Lung (tissue), 11 donors: ENCODE measurements at regions not wholly inside any gene's neighbourhood (a gene's known extent, or its start where the extent isn't known, plus 50 kb on each side); places are given as distances from the start of the nearest gene placed in this dataset.
A peak's percentile ranks its signal among the peaks of the same experiment; 100 is the strongest.

Experiments used
- ATAC-seq: fragments of 200-7000 bp; cut with Tn5 transposase; one replicate; pipeline ENCODE4 v1.9.1; 2020; ENCODE audit warnings: moderate number of reproducible peaks; ENCODE audit not compliant: insufficient read depth, low FRiP score
- DNase-seq, 3 donors: peaks; one replicate each; pipeline ENCODE4 v3.0.0-alpha.2; 2013 to 2017
- H3K27ac ChIP-seq, 2 donors: one replicate each; pipeline ENCODE4 v1.5.1; 2013; ENCODE audit warnings: mild to moderate bottlenecking in 2 of 2, moderate library complexity in 2 of 2, control low read depth in 1 of 2, inconsistent platforms in 1 of 2, low read depth in 1 of 2, low read length in 1 of 2
- H3K27me3 ChIP-seq, 3 donors: one replicate each; pipeline ENCODE4 v1.5.1; 2013; ENCODE audit warnings: low read length in 2 of 3; ENCODE audit not compliant: control insufficient read depth in 3 of 3, insufficient read depth in 3 of 3
- H3K36me3 ChIP-seq, 4 donors: one replicate each; pipeline ENCODE4 v1.5.1; 2013; ENCODE audit warnings: low read length in 4 of 4, mild to moderate bottlenecking in 1 of 4, moderate library complexity in 1 of 4; ENCODE audit not compliant: control insufficient read depth in 4 of 4, insufficient read depth in 4 of 4
- H3K4me1 ChIP-seq, 5 donors: one replicate each; pipeline ENCODE4 v1.5.1; 2013; ENCODE audit warnings: low read length in 5 of 5, mild to moderate bottlenecking in 2 of 5, moderate library complexity in 1 of 5; ENCODE audit not compliant: control insufficient read depth in 5 of 5, insufficient read depth in 5 of 5
- H3K4me3 ChIP-seq: one replicate; pipeline ENCODE4 v1.5.1; 2013; ENCODE audit warnings: mild to moderate bottlenecking, control low read depth, moderate library complexity
- H3K9ac ChIP-seq, 2 donors: one replicate each; pipeline ENCODE4 v1.5.1; 2013; ENCODE audit warnings: low read length in 2 of 2, control low read depth in 1 of 2; ENCODE audit not compliant: insufficient read depth in 1 of 2
- H3K9me3 ChIP-seq, 4 donors: one replicate each; pipeline ENCODE4 v1.5.1; 2013; ENCODE audit warnings: low read length in 3 of 4, mild to moderate bottlenecking in 1 of 4, moderate library complexity in 1 of 4; ENCODE audit not compliant: control insufficient read depth in 4 of 4, insufficient read depth in 3 of 4
- WGBS, 2 donors: extraction: QIAGEN DNeasy Blood & Tissue Kit; methylation state at CpG; one replicate each; pipeline ENCODE4 v1.1.7; 2013; 5-methylcytosine and 5-hydroxymethylcytosine counted together
- TF ChIP-seq, protein P1 (sequence below): IDR thresholded peaks from 2 replicates; pipeline ENCODE4 v1.5.1; 2012; ENCODE audit warnings: mild to moderate bottlenecking; ENCODE audit errors: control extremely low read depth, extremely low read depth
- donor health status: control.
- donor health status: control.
- donor health status: Bipolar disorder and iron deficiency.
- donor health status: healthy.
- donor health status: DM: yes; HTN: yes; CAD: no.

DNA sequence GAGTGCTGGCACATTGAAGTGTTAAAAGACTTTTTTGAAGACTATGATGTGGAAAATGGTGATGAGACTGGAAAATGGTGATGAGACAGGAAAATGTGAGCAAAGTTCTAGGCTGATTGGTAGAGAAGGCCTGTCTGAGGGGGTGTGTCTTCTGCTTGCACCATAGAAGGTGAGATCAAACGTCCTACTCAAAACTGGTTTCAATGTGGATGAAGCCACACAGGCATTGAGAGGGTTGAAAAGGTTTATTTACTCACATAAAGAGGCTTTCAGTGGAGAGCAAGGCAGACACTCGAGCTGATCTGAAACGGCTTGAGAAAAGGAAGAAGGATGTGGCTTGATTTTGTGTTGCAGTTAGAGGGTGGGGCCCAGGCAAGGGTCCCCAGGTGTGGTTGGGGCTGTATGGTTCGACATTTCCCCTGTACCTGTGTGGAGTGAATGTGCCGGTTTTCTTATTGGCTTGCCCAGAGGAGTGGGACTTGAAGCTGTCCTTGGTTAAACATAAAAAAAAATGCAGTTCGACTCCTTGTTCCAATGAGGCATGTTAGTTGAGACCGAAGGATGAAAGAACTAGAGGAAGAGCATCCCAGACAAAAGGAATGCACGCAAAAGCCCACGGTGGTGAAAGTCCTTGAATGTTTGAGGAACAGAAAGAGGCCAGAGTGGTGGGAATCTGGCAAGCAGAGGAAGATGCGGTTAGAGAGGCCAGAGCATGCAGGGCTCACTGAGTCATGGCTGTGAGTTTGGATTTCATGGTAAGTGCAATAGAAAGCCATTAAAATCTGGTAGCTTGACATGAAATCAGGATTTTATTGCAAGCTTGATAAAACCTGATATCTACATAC is 172.3 kb downstream of the EPM2A start:
- H3K9ac ChIP-seq: no peak overlapping the region
- no peaks in the 10 kb centered on the region for H3K9me3 ChIP-seq
- peak in 2 of 3 donors; percentile 4 to 49 for DNase-seq
- TF ChIP-seq, protein P1, sequence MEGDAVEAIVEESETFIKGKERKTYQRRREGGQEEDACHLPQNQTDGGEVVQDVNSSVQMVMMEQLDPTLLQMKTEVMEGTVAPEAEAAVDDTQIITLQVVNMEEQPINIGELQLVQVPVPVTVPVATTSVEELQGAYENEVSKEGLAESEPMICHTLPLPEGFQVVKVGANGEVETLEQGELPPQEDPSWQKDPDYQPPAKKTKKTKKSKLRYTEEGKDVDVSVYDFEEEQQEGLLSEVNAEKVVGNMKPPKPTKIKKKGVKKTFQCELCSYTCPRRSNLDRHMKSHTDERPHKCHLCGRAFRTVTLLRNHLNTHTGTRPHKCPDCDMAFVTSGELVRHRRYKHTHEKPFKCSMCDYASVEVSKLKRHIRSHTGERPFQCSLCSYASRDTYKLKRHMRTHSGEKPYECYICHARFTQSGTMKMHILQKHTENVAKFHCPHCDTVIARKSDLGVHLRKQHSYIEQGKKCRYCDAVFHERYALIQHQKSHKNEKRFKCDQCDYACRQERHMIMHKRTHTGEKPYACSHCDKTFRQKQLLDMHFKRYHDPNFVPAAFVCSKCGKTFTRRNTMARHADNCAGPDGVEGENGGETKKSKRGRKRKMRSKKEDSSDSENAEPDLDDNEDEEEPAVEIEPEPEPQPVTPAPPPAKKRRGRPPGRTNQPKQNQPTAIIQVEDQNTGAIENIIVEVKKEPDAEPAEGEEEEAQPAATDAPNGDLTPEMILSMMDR: no peak
- no peaks in the 10 kb centered on the region for H3K36me3 ChIP-seq
- H3K27me3 ChIP-seq: no peaks in the 10 kb centered on the region
- WGBS, 2 donors: 61 to 65% methylated on average over 10 of the region's 10 CpGs
- ATAC-seq: peak; percentile 40
- peaks cover 0 to 3% (median 0%) of the 10 kb centered on the region in 5 donors for H3K4me1 ChIP-seq
- no peak overlapping the region for H3K27ac ChIP-seq
- no peak overlapping the region for H3K4me3 ChIP-seq

DNA sequence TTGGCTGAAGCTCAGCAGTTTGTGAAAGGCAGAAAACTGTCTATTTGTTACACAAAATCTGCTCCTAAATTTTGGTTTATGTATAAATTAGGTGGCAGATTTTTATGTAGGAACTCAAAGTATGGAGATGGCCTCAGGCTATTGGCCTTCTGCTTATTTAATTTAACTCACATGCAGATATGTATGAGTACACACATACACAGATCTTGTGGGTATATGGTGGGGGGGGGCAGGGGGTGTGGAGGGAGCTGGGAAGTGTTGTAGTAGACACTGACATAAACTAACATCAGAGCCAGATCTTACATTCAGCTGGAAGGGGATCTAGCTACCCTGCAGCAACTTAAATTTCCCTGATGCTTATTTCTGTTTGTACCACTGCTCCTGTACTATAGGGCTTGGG is 170.8 kb downstream of the EPM2A start:
- Histone ChIP-seq H3K9me3 (no peaks in the 10 kb centered on the region), H3K27ac (no peak overlapping the region), H3K36me3 (no peaks in the 10 kb centered on the region), H3K4me3 (no peak overlapping the region), H3K4me1 (peaks cover 0 to 3% (median 0%) of the 10 kb centered on the region in 5 donors), H3K27me3 (no peaks in the 10 kb centered on the region), H3K9ac (no peak overlapping the region)
- no peak for ATAC-seq
- TF ChIP-seq, protein P1: no peak
- no peak for DNase-seq

DNA sequence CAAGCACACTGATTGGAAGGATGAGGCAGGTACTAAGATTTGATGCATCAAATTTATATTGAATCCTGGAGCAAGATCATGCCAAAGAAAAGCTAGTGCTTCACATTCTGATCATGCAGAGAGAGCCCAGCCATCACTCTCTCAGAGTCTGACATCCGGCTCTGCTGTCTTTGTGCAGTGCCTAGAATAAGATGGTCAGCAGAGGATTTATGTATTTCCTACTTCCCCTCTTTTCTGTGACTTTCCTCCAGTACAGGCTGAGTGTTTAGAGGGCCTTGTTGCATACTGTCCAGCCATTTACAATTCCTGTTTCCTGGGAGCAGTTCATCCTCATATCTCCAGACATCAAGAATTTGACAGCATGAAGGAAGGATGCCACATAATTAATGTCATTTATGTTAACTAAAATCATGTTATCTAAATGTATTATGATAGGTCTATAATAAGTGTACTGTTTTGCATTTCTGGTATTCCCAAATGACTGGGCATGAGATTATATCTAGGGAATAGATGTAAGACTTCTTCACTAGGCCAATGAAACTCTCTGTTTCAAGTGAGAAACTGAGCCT is 167.6 kb downstream of the EPM2A start:
- DNase-seq: no peak
- TF ChIP-seq, protein P1: no peak
- ATAC-seq: no peak
- Histone ChIP-seq H3K4me3 (no peak overlapping the region), H3K4me1 (peaks cover 0 to 3% (median 0%) of the 10 kb centered on the region in 5 donors), H3K9ac (no peak overlapping the region), H3K27me3 (no peaks in the 10 kb centered on the region), H3K9me3 (peaks cover 0 to 7% (median 0%) of the 10 kb centered on the region in 4 donors), H3K27ac (no peak overlapping the region), H3K36me3 (no peaks in the 10 kb centered on the region)
- WGBS, 2 donors: 68 to 83% methylated on average over 1 of the region's 1 CpG
